Heart left ventricle (tissue), 16 donors: ENCODE measurements at regions not wholly inside any gene's neighbourhood (a gene's known extent, or its start where the extent isn't known, plus 50 kb on each side); places are given as distances from the start of the nearest gene placed in this dataset.
"Not testable (repeated sequence)": the region's sequence is repeated elsewhere in the genome, so short reads cannot be mapped to it uniquely, and the experiment has no call there.

Source experiments
- ATAC-seq, 4 donors: fragments of 200-7000 bp; cut with Tn5 transposase; one replicate each; pipeline ENCODE4 v1.9.1; 2020 to 2022; ENCODE audit warnings: moderate library complexity in 4 of 4, mild to moderate bottlenecking in 3 of 4, moderate number of reproducible peaks in 1 of 4
- DNase-seq, 5 donors: peaks; one replicate each; pipeline ENCODE4 v3.0.0-alpha.2; 2020
- H3K27ac ChIP-seq, 12 donors: fragments of 200-600 bp; sonication (generic) in 4 of 12; one replicate each; pipeline versions ENCODE4 v1.5.0 to v1.8.0; 2016 to 2022; ENCODE audit warnings: mild to moderate bottlenecking in 2 of 12
- H3K27me3 ChIP-seq, 9 donors: fragments of 200-600 bp; sonication (generic) in 2 of 9; one replicate each; pipeline versions ENCODE4 v1.5.1 to v1.8.0; 2016 to 2022; ENCODE audit warnings: mild to moderate bottlenecking in 3 of 9
- H3K36me3 ChIP-seq, 9 donors: fragments of 200-600 bp; sonication (generic) in 2 of 9; one replicate each; pipeline versions ENCODE4 v1.5.0 to v1.8.0; 2018 to 2022; ENCODE audit warnings: mild to moderate bottlenecking in 2 of 9
- H3K4me1 ChIP-seq, 12 donors: fragments of 200-600 bp; sonication (generic) in 4 of 12; one replicate each; pipeline versions ENCODE4 v1.5.0 to v1.8.0; 2016 to 2022; ENCODE audit warnings: mild to moderate bottlenecking in 3 of 12
- H3K4me3 ChIP-seq, 12 donors: fragments of 200-600 bp; sonication (generic) in 4 of 12; one replicate each; pipeline versions ENCODE4 v1.5.0 to v1.8.0; 2017 to 2022; ENCODE audit warnings: mild to moderate bottlenecking in 9 of 12, moderate library complexity in 4 of 12
- H3K9me3 ChIP-seq, 12 donors: fragments of 200-600 bp; sonication (generic) in 4 of 12; one replicate each; pipeline versions ENCODE4 v1.5.0 to v1.8.0; 2016 to 2022; ENCODE audit warnings: mild to moderate bottlenecking in 1 of 12
- POLR2A ChIP-seq, 2 donors: fragments of 450-650 bp; IDR thresholded peaks; one replicate each; pipeline ENCODE4 v1.6.1; 2017; ENCODE audit warnings: antibody characterized with exemption in 2 of 2, mild to moderate bottlenecking in 2 of 2, moderate library complexity in 2 of 2
- WGBS, 4 donors: extraction: QIAGEN DNeasy Blood & Tissue Kit in 2 of 4; methylation state at CpG; one replicate each; pipeline versions ENCODE4 v1.1.5 to v1.1.7; 2013 to 2018; 5-methylcytosine and 5-hydroxymethylcytosine counted together
- intact Hi-C, 10 donors: fragments of 100-400 bp; cut with DNase I; formaldehyde crosslinking; loops; one replicate each; pipeline versions ENCODE4 v1.11.1 to v1.14.2; 2022
- TF ChIP-seq, protein P1 (sequence below), 12 donors: fragments of 200-600 bp; sonication (generic) in 4 of 12; IDR thresholded peaks; one replicate each; pipeline versions ENCODE4 v1.5.0 to v1.8.0; 2018 to 2022; ENCODE audit warnings: antibody characterized with exemption in 12 of 12, mild to moderate bottlenecking in 5 of 12
- donor health status: ischemic (EF 13 %, LVEDD 7.1; RV severe dilation, severe dysfunction).
- donor health status: healthy with polysubstance abuse.
- donor health status: DM: no; HTN: yes; CAD: no.
- donor health status: DM: no; HTN: no; CAD: no.
- donor health status: ischemic (EF 25% LVEDD 6.9; RV normal size, moderate dysfunction).
- donor health status: ischemic (EF 25% LVEDD 5.7; RV mildly dilated, moderate dysfunction).
- donor health status: healthy.
- donor health status: DM: yes; HTN: yes; CAD: no.
- donor health status: ischemic (EF 35%, LVEDD 5.7; RV mildly dilated, moderate dysfunction).
- donor health status: nonischemic (EF 11% LVEDD 7.7; RV severe dilation, severe dysfunction).
- donor health status: DM: yes; HTN: yes; CAD: no.
- donor health status: PGD.
- donor health status: ischemic (EF 29% LVEDD 5.4; RV normal size, mild dysfunction).
- donor health status: nonischemic (EF 23%, LVEDD 6.1; RV moderate dilation, normal function).

- 84 to 94% (median 94%) methylated on average over 3 of the region's 3 CpGs for WGBS, 4 donors
- DNase-seq, H3K4me1 ChIP-seq, H3K27me3 ChIP-seq, H3K27ac ChIP-seq, H3K36me3 ChIP-seq, H3K9me3 ChIP-seq, H3K4me3 ChIP-seq, intact Hi-C loops, ATAC-seq: not testable (repeated sequence)
Measured at GRCh38 chr12:105609001-105609400, 278.5 kb downstream of the C12orf75 start.

GRCh38 chr12:105610459-105610858 lies 280.0 kb downstream of the C12orf75 start:
- DNase-seq (no peak), ATAC-seq (no peak)
- Histone ChIP-seq H3K27ac (no peak overlapping the region), H3K36me3 (no peaks in the 10 kb centered on the region), H3K9me3 (no peaks in the 10 kb centered on the region), H3K27me3 (no peaks in the 10 kb centered on the region), H3K4me3 (no peak overlapping the region), H3K4me1 (peaks cover 0 to 8% (median 2%) of the 10 kb centered on the region in 12 donors)
- no peak for TF ChIP-seq POLR2A (IDR thresholded peaks at IDR 0.05)
- TF ChIP-seq, protein P1, sequence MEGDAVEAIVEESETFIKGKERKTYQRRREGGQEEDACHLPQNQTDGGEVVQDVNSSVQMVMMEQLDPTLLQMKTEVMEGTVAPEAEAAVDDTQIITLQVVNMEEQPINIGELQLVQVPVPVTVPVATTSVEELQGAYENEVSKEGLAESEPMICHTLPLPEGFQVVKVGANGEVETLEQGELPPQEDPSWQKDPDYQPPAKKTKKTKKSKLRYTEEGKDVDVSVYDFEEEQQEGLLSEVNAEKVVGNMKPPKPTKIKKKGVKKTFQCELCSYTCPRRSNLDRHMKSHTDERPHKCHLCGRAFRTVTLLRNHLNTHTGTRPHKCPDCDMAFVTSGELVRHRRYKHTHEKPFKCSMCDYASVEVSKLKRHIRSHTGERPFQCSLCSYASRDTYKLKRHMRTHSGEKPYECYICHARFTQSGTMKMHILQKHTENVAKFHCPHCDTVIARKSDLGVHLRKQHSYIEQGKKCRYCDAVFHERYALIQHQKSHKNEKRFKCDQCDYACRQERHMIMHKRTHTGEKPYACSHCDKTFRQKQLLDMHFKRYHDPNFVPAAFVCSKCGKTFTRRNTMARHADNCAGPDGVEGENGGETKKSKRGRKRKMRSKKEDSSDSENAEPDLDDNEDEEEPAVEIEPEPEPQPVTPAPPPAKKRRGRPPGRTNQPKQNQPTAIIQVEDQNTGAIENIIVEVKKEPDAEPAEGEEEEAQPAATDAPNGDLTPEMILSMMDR (IDR thresholded peaks at IDR 0.05): no peak
- intact Hi-C loops: no loop called here
- WGBS, 4 donors: 89 to 97% (median 92%) methylated on average over 5 of the region's 5 CpGs

DNA sequence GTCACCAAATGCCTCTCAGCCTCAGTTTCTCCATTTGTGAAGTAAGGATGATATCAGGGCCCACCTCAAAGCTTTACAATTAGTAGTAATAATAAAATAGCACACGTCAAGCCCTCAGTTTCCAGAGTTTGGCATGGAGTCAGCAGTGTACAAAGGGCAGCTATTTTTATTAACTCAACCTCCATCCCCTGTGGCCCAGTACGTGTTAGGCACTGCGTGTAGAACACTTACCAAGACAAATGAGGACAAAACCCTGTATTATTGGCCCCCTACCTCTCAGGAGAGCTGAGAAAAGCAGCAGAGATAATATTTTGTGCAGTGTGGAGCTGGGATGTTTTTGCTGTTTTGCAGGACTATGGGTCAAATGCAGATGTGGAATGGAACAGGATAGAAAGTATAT lies 280.8 kb downstream of the C12orf75 start:
- peak; percentile 48 to 60 (median 54) for ATAC-seq
- Histone ChIP-seq H3K27me3 (no peaks in the 10 kb centered on the region), H3K9me3 (no peaks in the 10 kb centered on the region), H3K4me3 (no peak overlapping the region), H3K36me3 (no peaks in the 10 kb centered on the region), H3K4me1 (peaks cover 0 to 8% (median 2%) of the 10 kb centered on the region in 12 donors), H3K27ac (no peak overlapping the region)
- WGBS, 4 donors: 20 to 40% (median 29%) methylated on average over 3 of the region's 3 CpGs
- no peak for TF ChIP-seq POLR2A (IDR thresholded peaks at IDR 0.05)
- TF ChIP-seq, protein P1 (IDR thresholded peaks at IDR 0.05): no peak
- peak in 1 of 5 donors; percentile 29 for DNase-seq
- intact Hi-C loops: no loop called here

- Histone ChIP-seq H3K27me3 (no peaks in the 10 kb centered on the region), H3K4me1 (peaks cover 0 to 8% (median 2%) of the 10 kb centered on the region in 12 donors), H3K27ac (no peak overlapping the region), H3K9me3 (no peaks in the 10 kb centered on the region), H3K4me3 (no peak overlapping the region), H3K36me3 (no peaks in the 10 kb centered on the region)
- WGBS, 4 donors: 92 to 94% (median 94%) methylated on average over 4 of the region's 4 CpGs
- TF ChIP-seq, protein P1 (IDR thresholded peaks at IDR 0.05): no peak
- TF ChIP-seq POLR2A (IDR thresholded peaks at IDR 0.05): no peak
- intact Hi-C loops: no loop called here
- ATAC-seq: no peak
- no peak for DNase-seq
Measured at GRCh38 chr12:105613269-105613668, 282.8 kb downstream of the C12orf75 start.

- 73 to 82% (median 76%) methylated on average over 3 of the region's 3 CpGs for WGBS, 4 donors
- H3K27me3 ChIP-seq: no peaks in the 10 kb centered on the region
- H3K4me3 ChIP-seq: no peak overlapping the region
- H3K36me3 ChIP-seq: no peaks in the 10 kb centered on the region
- peaks cover 0 to 8% (median 2%) of the 10 kb centered on the region in 12 donors for H3K4me1 ChIP-seq
- ATAC-seq: no peak
- no peak overlapping the region for H3K27ac ChIP-seq
- intact Hi-C loops: no loop called here
- DNase-seq: no peak
- no peaks in the 10 kb centered on the region for H3K9me3 ChIP-seq
- TF ChIP-seq, protein P1 (IDR thresholded peaks at IDR 0.05): no peak
- no peak for TF ChIP-seq POLR2A (IDR thresholded peaks at IDR 0.05)
Measured at GRCh38 chr12:105613887-105614286, 283.4 kb downstream of the C12orf75 start.
